Dendritic cell treated with granulocyte-macrophage colony-stimulating factor and Interleukin-4, amounts not matched to agents 40 ng/mL and 50 ng/mL, for 4 days (primary cell): ENCODE measurements at regions not wholly inside any gene's neighbourhood (a gene's known extent, or its start where the extent isn't known, plus 50 kb on each side); places are given as distances from the start of the nearest gene placed in this dataset.
"Not testable (repeated sequence)": the region's sequence is repeated elsewhere in the genome, so short reads cannot be mapped to it uniquely, and the experiment has no call there.

Experiments
- H3K27ac Mint-ChIP-seq: one replicate; pipeline ENCODE4 v1.8.0; 2022; ENCODE audit warnings: mild to moderate bottlenecking, mixed read lengths
- H3K27me3 Mint-ChIP-seq: one replicate; pipeline ENCODE4 v1.8.0; 2022; ENCODE audit warnings: mild to moderate bottlenecking, mixed read lengths
- H3K36me3 Mint-ChIP-seq: one replicate; pipeline ENCODE4 v1.8.0; 2022; ENCODE audit warnings: low read depth, mixed read lengths
- H3K4me1 Mint-ChIP-seq: one replicate; pipeline ENCODE4 v1.8.0; 2022; ENCODE audit warnings: low read depth, mixed read lengths
- H3K4me3 Mint-ChIP-seq: one replicate; pipeline ENCODE4 v1.8.0; 2022; ENCODE audit warnings: mild to moderate bottlenecking, moderate library complexity, mixed read lengths
- H3K9me3 Mint-ChIP-seq: one replicate; pipeline ENCODE4 v1.8.0; 2022; ENCODE audit warnings: mixed read lengths
- intact Hi-C: fragments of 100-400 bp; cut with micrococcal nuclease; formaldehyde crosslinking; loops from one replicate; pipeline ENCODE4 v1.15.0; 2022

DNA sequence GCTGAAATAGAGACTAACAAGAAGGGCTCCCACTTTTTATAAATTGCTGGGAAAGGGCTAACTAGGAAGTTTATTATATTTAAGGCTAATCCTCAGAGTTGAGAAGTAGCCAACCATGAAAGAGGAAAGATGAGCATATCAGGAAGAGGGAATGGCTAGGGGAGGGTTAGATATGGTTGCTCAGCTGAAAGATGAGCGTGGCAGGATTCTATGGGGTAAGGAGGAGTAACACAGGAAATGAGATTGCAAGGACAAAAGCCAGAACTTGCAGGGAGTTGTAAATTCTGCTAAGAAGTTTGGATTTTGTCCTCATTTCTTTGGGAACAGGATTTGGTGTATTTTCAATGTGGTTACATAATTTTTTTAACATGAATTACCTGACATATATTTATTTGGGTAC, 127.4 kb upstream of the ATP2B1 start:
- Mint-ChIP-seq H3K4me3 (no peak overlapping the region), H3K9me3 (peaks cover 7% of the 10 kb centered on the region), H3K27me3 (no peaks in the 10 kb centered on the region), H3K4me1 (peaks cover 32% of the 10 kb centered on the region), H3K36me3 (no peaks in the 10 kb centered on the region), H3K27ac (peak overlapping the region; percentile 79)
- intact Hi-C loops, result no loop called here

DNA sequence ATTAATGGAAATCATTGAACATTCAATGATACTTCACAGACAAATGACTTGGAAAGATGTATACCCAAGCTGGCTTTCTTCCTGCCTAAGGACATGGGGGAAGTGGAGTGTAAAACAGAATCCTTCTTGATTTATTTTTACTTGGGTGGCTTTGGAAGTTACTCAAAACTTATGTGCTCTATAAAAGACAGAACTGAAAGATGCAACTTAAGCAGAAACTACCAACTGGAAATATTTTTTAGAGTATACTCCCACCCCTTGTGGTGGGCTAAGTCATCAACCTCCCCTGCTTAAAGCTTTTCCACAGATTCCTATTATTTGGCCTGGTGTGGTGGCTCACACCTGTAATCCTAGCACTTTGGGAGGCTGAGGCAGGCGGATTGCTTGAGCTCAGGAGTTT, 126.0 kb upstream of the ATP2B1 start:
- intact Hi-C loops, result loop anchor here (5.0 kb wide), 1 partner anchor 42 kb away; no protein-coding TSS in a partner anchor
- H3K4me1 Mint-ChIP-seq, result peaks cover 30% of the 10 kb centered on the region
- no peak overlapping the region for H3K4me3 Mint-ChIP-seq
- H3K36me3 Mint-ChIP-seq, result no peaks in the 10 kb centered on the region
- H3K27ac Mint-ChIP-seq, result peak overlapping the region; percentile 79
- no peaks in the 10 kb centered on the region for H3K27me3 Mint-ChIP-seq
- H3K9me3 Mint-ChIP-seq, result peaks cover 12% of the 10 kb centered on the region

DNA sequence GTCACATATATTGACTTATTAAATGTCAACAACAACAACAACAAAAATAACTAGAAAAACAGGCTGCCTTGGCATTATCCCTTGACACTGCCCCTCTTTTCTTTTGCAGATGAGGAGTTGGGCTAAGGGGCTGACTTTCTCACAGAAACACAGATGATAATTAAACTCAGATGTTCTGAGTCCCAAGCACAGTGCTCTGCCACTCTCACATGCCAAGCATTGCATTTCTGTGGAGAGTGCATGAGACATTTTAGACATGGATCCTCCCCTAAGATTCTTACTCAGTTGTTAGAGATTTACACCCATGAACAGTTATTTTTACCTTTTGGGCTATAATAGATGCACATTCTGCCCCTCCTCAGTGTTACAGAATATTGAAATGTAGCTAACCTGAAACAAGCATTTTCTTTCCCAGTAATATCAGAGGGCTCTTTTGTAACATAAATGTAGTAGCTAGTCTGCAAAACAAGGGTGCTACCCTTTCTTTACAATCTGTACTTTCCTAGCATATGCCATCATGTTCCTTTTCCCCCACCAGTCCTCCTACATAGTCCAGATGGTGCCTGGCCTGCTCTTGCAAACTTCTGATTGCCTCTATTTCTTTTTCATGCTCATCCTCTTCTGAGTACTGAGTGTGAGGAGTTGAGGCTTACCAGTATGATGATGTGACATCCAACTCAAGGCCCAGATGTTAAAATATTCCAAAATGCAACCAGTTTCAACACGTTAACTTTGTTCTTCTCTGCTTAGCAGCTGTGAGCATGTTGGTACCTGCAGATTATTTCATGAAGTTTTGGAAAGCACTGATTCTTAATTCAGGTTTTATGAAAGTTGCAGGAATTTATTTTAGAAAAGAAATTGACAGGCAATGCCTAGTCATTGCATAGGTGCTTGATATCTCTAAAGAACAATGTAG, 125.0 kb upstream of the ATP2B1 start:
- H3K27me3 Mint-ChIP-seq, result peaks cover 2% of the 10 kb centered on the region

DNA sequence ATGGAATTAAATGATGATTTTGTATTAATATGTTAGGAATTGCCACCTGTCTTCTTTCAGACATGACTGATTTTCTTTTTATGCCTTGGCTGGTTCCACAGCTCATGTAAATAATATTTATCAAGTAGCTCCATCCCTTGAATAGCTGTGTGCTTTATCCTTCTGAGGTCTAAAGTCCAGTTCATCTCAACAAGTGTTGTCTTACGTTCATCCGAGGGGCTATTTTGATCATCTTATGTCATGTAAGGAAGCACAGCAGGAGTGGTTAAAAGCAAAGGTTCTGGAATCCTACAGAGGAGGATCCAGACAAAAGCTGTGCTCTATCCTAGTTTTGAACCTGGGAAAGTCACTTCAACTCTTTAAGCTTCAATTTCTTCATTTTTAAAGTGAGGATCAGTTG, 123.7 kb upstream of the ATP2B1 start:
- H3K36me3 Mint-ChIP-seq, result no peaks in the 10 kb centered on the region
- peaks cover 21% of the 10 kb centered on the region for H3K9me3 Mint-ChIP-seq
- H3K27me3 Mint-ChIP-seq, result peaks cover 2% of the 10 kb centered on the region
- intact Hi-C loops, result loop anchor here (5.0 kb wide), 1 partner anchor 40 kb away; no protein-coding TSS in a partner anchor
- no peak overlapping the region for H3K27ac Mint-ChIP-seq
- peaks cover 32% of the 10 kb centered on the region for H3K4me1 Mint-ChIP-seq
- no peak overlapping the region for H3K4me3 Mint-ChIP-seq

More for the DNA sequence above, 125.0 kb upstream of the ATP2B1 start:
- intact Hi-C loops, result loop anchor here (5.0 kb wide), 1 partner anchor 41 kb away; no protein-coding TSS in a partner anchor
- H3K27ac Mint-ChIP-seq, result peak overlapping the region; percentile 79
- H3K4me3 Mint-ChIP-seq, result no peak overlapping the region
- H3K4me1 Mint-ChIP-seq, result peaks cover 33% of the 10 kb centered on the region
- H3K9me3 Mint-ChIP-seq, result peaks cover 21% of the 10 kb centered on the region
- H3K36me3 Mint-ChIP-seq, result no peaks in the 10 kb centered on the region

GRCh38 chr12:89831310-89832095, 122.9 kb upstream of the ATP2B1 start:
- no peak overlapping the region for H3K27ac Mint-ChIP-seq
- H3K27me3 Mint-ChIP-seq, result peaks cover 2% of the 10 kb centered on the region
- H3K4me3 Mint-ChIP-seq, result no peak overlapping the region
- intact Hi-C loops, result loop anchor here (5.0 kb wide), 1 partner anchor 39 kb away; no protein-coding TSS in a partner anchor
- H3K9me3 Mint-ChIP-seq, result peaks cover 21% of the 10 kb centered on the region
- peaks cover 32% of the 10 kb centered on the region for H3K4me1 Mint-ChIP-seq
- H3K36me3 Mint-ChIP-seq, result no peaks in the 10 kb centered on the region

DNA sequence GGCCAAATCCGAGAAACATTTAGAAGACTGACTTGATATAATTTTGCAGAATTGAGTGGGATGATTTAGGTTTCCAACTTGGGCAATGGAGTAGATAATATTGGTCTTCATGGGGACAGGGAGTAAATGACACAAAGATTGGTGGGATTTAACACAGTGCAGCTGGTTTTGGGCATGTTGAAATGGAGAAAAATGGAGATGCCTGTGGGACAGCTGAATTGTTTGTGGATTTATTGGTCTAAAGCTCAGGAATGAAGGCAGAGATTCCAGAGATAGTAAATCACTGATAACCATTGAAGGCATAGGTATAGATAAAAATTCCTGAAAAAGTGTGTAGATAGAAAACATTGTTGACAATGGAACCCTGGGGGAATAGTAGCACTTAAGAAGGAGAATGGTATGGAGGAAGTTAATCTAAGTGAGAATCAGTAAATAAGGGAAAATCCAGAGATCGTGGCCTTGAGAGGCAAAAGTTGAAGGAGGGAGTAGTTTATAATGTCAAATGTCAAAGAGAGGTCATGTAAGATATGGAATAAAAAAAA, 120.9 kb upstream of the ATP2B1 start:
- Mint-ChIP-seq H3K27me3 (peaks cover 2% of the 10 kb centered on the region), H3K4me1 (peaks cover 31% of the 10 kb centered on the region), H3K4me3 (no peak overlapping the region), H3K9me3 (peaks cover 15% of the 10 kb centered on the region), H3K36me3 (no peaks in the 10 kb centered on the region), H3K27ac (no peak overlapping the region)
- intact Hi-C loops, result no loop called here

- Mint-ChIP-seq H3K9me3 (peaks cover 15% of the 10 kb centered on the region), H3K27ac (no peak overlapping the region), H3K36me3 (no peaks in the 10 kb centered on the region), H3K4me3 (no peak overlapping the region), H3K4me1 (peaks cover 27% of the 10 kb centered on the region), H3K27me3 (peaks cover 2% of the 10 kb centered on the region)
- intact Hi-C loops, result no loop called here
These were observed 119.9 kb upstream of the ATP2B1 start for GRCh38 chr12:89828575-89828974.

- no peak overlapping the region for H3K27ac Mint-ChIP-seq
- intact Hi-C loops, result no loop called here
- no peak overlapping the region for H3K4me3 Mint-ChIP-seq
- no peaks in the 10 kb centered on the region for H3K36me3 Mint-ChIP-seq
- peaks cover 22% of the 10 kb centered on the region for H3K4me1 Mint-ChIP-seq
- peaks cover 15% of the 10 kb centered on the region for H3K9me3 Mint-ChIP-seq
- peaks cover 2% of the 10 kb centered on the region for H3K27me3 Mint-ChIP-seq
These were observed 119.0 kb upstream of the ATP2B1 start for GRCh38 chr12:89827592-89827991.

- no peaks in the 10 kb centered on the region for H3K36me3 Mint-ChIP-seq
- peaks cover 15% of the 10 kb centered on the region for H3K9me3 Mint-ChIP-seq
- H3K4me1 Mint-ChIP-seq, result peaks cover 22% of the 10 kb centered on the region
- peak overlapping the region; percentile 28 for H3K27ac Mint-ChIP-seq
- intact Hi-C loops, result no loop called here
- peaks cover 2% of the 10 kb centered on the region for H3K27me3 Mint-ChIP-seq
- H3K4me3 Mint-ChIP-seq, result no peak overlapping the region
These were observed 117.8 kb upstream of the ATP2B1 start for GRCh38 chr12:89826468-89826867.

- no peak overlapping the region for H3K4me3 Mint-ChIP-seq
- H3K27ac Mint-ChIP-seq, result peak overlapping the region; percentile 28
- peaks cover 15% of the 10 kb centered on the region for H3K9me3 Mint-ChIP-seq
- peaks cover 2% of the 10 kb centered on the region for H3K27me3 Mint-ChIP-seq
- intact Hi-C loops, result no loop called here
- H3K4me1 Mint-ChIP-seq, result peaks cover 22% of the 10 kb centered on the region
- no peaks in the 10 kb centered on the region for H3K36me3 Mint-ChIP-seq
These were observed 117.2 kb upstream of the ATP2B1 start for GRCh38 chr12:89825591-89826449.

DNA sequence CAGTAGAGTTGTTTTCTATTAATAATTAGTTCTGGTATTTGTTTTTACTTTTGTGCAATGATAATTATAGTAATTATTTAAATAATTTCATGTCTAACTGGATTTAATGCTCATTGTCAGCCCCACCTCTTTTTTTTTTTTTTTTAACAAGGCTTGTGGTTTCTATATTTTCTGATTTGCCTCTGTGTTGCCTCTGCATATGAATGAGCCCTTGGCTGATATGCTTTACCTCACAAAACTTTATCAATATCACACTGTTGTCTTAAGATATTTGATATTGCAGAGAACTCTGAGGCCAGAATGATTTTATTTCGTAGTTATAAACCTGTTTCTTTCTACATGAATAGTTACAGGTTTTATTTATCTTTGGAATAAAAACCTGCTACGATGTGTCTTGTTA, 116.2 kb upstream of the ATP2B1 start:
- Mint-ChIP-seq H3K27ac (no peak overlapping the region), H3K4me1 (peaks cover 20% of the 10 kb centered on the region), H3K9me3 (peaks cover 11% of the 10 kb centered on the region), H3K27me3 (peaks cover 2% of the 10 kb centered on the region), H3K4me3 (no peak overlapping the region), H3K36me3 (no peaks in the 10 kb centered on the region)
- intact Hi-C loops, result no loop called here

DNA sequence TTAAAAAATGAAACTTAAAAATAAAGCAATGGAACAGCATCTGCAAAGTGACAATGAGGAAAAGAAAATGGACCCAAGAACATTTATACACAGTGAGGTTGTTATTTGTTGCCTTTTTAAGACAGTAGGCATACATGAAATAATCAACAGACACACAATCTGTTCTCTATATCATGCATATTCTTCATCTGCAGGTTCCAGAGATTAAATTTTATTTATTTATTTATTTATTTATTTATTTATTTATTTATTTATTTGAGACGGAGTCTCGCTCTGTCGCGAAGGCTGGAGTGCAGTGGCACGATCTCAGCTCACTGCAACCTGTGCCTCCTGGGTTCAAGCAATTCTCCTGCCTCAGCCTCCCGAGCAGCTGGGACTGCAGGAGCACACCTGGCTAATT, 114.4 kb upstream of the ATP2B1 start:
- H3K4me1 Mint-ChIP-seq, result peaks cover 12% of the 10 kb centered on the region
- H3K4me3 Mint-ChIP-seq, H3K9me3 Mint-ChIP-seq, H3K27ac Mint-ChIP-seq, intact Hi-C loops, H3K36me3 Mint-ChIP-seq, H3K27me3 Mint-ChIP-seq: not testable (repeated sequence)

GRCh38 chr12:89821896-89822295, 113.3 kb upstream of the ATP2B1 start:
- Mint-ChIP-seq H3K27me3 (no peaks in the 10 kb centered on the region), H3K4me3 (no peak overlapping the region), H3K36me3 (no peaks in the 10 kb centered on the region), H3K4me1 (peaks cover 18% of the 10 kb centered on the region), H3K9me3 (no peaks in the 10 kb centered on the region), H3K27ac (no peak overlapping the region)
- intact Hi-C loops, result no loop called here
